ENCODE measurements at regions not wholly inside any gene's neighbourhood (a gene's known extent, or its start where the extent isn't known, plus 50 kb on each side); places are given as distances from the start of the nearest gene placed in this dataset.
"Not testable (repeated sequence)": the region's sequence is repeated elsewhere in the genome, so short reads cannot be mapped to it uniquely, and the experiment has no call there.

- DNase-seq (ENCODE audit: low read depth, low spot score): no peak
Observed at GRCh38 chr2:195537811-195538210, 119.2 kb upstream of the SLC39A10 start.

DNA sequence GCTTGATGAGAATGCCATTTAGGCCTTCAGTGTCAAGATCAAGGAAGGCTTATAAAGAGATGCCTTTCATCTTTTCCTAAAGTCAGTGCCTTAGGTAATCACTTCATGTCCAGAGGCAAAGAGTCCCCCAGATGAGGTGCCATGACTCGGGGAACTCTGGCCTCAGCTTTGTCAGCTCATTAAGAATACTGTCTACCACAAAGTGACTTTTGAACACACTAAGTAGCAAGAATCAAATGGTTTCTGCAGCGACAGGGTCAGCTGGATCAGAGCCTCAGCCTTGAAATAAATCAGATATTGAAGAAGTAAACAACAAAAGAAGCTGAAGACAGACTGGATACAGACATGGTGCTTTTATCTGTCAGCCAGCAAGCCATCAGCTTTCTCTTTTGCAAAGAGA is 120.1 kb upstream of the SLC39A10 start:
- DNase-seq (ENCODE audit: low read depth, low spot score): no peak

DNA sequence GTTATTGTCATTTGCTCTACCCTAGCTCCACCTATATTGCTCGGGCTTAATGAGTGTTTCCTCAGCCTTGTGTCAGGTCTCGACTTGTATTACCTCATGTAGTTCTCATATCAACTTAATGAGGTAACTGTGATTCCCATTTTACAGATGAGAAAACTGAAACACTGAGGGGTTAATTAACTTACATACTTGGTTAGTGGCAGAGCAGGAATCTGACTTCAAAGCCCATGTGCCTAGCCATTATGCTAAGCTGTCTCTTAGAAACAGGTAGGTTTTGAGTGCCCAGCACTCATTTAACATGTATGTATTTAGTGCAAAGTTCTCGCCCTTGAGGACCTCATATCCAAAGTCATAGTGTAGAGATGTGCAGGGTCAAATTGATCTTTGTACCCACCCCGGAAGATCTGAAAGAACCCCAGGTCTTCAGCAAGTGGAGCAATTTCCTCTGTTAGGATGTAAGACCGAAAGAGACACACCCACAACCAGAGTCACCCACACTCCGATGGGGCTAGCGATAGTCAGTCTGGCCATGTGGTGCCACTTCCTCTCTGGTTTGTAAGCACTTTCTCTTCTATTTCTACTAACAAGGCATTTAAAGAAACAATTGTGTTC is 121.0 kb upstream of the SLC39A10 start:
- peak; percentile 53 for DNase-seq (ENCODE audit: low read depth, low spot score)

DNA sequence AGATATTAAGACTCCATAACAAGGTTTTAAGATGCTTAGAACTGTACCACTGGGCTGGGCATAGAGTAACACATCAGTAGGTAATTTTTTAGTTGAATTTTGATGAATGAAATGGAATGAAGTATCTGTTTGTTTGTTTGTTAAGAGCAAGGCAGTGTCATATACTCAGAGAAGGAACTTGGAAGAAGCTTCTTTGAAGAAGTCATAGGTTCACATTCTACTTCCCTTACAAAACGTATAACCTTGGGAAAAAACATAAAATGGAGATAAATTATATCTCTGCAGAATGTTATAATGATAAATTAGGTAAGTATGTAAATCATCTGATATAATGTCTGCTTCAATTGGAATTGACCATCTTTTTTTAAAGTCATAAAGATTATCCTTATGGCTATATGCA is 122.1 kb upstream of the SLC39A10 start:
- no peak for DNase-seq (ENCODE audit: low read depth, low spot score)

- DNase-seq (ENCODE audit: low read depth, low spot score): peak; percentile 21
Observed at GRCh38 chr2:195533771-195534642, 123.0 kb upstream of the SLC39A10 start.

- DNase-seq (ENCODE audit: low read depth, low spot score): no peak
Observed at GRCh38 chr2:195532628-195533271, 124.3 kb upstream of the SLC39A10 start.

- DNase-seq (ENCODE audit: low read depth, low spot score): no peak
Observed at GRCh38 chr2:195532255-195532627, 124.8 kb upstream of the SLC39A10 start.

DNA sequence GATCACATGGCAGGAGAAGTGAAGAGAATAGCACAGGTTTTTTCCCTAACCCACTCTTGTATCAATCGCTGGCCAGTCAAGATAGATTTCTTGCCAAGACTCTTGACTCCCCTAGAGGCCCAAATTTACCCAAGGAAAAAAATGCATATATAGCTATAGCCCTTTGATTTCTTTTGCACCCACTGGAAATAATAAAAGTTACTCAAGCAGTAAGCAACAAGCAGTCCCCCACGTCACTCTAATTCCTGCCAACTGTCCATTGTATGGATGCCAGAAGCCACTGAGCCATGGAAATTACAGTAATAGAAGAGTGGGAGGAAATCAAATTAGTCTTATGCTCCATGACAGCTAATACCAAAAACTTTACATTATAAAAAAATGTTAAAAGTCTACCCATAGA is 125.3 kb upstream of the SLC39A10 start:
- DNase-seq (ENCODE audit: low read depth, low spot score): no peak

GRCh38 chr2:195523242-195523641 is 133.8 kb upstream of the SLC39A10 start:
- not testable (repeated sequence) for DNase-seq (ENCODE audit: low read depth, low spot score)

- no peak for DNase-seq (ENCODE audit: low read depth, low spot score)
Observed at GRCh38 chr2:195521589-195521988, 135.4 kb upstream of the SLC39A10 start.

- no peak for DNase-seq (ENCODE audit: low read depth, low spot score)
Observed at GRCh38 chr2:195520671-195521155, 136.3 kb upstream of the SLC39A10 start.

DNA sequence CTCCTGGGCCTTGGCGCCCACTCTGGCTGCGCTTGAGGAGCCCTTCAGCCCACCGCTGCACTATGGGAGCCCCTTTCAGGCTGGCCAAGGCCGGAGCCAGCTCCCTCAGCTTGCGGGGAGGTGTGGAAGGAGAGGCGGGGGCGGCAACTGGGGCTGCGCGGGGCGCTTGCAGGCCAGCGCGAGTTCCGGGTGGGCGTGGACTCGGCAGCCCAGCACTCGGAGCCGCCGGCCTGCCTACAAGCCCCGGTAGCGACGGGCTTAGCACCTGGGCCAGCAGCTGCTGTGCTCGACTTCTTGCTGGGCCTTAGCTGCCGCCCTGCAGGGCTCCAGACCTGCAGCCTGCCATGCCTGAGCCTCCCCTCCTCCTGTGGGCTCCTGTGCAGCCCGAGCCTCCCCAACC is 141.5 kb upstream of the SLC39A10 start:
- no peak for DNase-seq (ENCODE audit: low read depth, low spot score)

DNA sequence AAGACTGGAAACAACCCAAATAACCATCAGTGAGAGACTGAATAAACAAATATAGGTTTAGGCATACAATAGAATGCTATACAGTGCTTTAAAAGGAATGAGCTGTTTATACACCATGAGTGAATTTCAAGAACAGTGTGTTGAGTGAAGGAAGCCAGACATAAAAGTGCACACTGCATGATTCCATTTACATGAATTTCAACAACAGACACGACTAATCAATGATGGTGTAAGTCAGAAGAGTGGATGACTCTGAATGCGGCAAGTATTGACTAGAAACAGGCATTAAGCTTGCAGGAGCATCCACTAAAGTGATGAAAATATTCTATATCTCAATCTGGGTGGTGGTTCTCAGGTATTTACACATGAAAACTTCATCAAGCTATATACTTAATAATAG is 142.7 kb upstream of the SLC39A10 start:
- DNase-seq (ENCODE audit: low read depth, low spot score): no peak

DNA sequence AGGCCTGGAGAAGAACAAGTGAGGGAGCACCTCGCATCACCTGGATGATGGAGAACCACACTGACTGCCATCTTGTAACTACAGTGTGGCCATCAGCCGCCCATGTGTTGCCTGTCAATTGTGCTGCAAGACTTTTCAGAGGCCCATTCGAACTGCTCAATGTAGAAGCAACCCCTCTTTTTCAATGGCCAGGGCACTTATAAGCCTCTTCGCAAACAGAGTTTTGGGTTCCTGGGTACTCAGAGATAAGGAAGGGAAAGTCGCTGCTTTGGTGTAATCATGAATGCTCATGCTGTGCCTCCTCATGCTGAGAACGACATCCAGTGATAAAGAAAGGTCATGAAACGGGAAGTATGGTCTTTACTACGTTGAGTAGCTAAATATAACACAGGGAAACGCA is 143.9 kb upstream of the SLC39A10 start:
- no peak for DNase-seq (ENCODE audit: low read depth, low spot score)

DNA sequence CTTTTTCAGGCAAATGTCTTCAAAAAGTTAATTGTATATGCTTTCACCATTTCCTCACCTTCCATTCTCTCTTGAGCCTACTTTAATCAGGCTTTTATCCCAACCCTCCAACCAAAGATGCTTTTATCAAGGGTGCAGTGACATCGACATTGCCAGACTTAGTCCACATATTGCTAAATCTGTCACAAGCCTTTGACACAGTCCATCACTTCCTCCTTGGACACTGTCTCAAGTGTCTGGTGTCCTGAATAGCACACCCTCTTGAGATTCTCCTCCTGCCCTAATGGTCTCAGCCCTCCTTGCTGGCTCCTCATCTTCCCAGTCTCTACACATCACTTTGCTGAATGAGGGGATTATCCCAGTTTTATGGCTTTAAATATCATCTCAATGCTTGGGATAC is 147.5 kb upstream of the SLC39A10 start:
- no peak for DNase-seq (ENCODE audit: low read depth, low spot score)

DNA sequence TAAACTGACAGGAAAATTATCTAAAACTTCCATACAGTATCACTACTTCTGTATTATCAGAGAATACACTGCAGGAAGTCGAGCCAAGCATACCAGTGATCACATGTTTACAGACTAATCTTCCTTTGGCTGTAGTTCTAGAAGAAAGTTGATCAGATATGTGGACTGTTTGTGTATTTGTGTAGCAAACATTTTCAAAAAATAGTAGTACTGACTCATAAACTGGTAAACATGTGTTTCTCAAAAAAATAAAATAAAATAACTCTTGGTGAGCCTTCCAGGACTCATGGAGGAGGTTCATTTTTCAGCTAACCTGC is 148.9 kb upstream of the SLC39A10 start:
- no peak for DNase-seq (ENCODE audit: low read depth, low spot score)

DNA sequence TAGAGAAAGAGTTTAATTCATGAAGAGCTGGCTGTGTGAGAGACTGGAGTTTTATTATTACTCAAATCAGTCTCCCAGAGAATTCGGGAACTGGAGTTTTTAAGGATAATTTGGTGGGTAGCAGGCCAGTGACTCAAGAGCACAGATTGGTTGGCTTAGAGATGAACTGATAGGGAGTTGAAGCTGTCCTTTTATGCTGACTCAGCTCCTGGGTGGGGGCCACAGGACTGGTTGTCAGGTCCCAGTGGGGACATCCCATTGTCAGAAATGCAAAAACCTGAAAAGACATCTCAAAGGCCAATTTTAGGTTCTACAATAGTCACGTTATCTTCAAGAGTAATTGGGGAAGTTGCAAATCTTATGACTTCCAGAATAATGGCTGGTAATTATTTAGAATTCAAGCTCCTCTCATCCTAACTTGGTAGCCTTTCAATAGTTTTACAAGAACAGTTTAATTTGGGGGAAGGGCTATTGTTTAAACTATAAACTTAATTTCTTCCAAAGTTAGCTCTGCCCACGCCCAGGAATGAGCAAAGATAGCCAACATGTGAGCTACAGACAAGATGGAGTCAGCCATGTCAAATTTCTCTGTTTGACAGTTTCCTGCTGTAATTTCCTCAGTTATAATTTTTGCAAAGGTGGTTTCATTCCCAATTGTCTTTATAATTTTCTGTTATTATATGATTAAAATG is 149.4 kb upstream of the SLC39A10 start:
- DNase-seq (ENCODE audit: low read depth, low spot score): no peak

- DNase-seq (ENCODE audit: low read depth, low spot score): no peak
Observed at GRCh38 chr2:195505701-195506100, 151.3 kb upstream of the SLC39A10 start.

- DNase-seq (ENCODE audit: low read depth, low spot score): no peak
Observed at GRCh38 chr2:195503208-195503607, 153.8 kb upstream of the SLC39A10 start.

GRCh38 chr2:195501746-195502145 is 155.3 kb upstream of the SLC39A10 start:
- DNase-seq (ENCODE audit: low read depth, low spot score): no peak

DNA sequence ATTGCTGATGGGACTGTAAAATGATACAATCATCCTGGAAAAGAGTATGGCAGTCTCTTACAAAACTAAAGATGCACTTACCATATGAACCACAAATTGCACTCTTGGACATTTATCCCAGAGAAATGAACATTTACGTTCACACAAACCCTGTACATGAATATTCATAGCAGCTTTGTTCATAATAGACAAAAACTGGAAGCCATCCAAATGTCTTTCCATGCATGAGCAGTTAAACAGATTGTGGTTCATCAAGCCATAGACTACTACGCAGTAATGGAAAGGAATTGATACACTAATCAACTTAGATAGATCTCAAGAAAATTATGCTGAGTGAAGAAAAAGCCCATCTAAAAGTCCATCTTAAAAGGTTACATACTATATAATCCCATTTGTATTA is 156.1 kb upstream of the SLC39A10 start:
- DNase-seq (ENCODE audit: low read depth, low spot score): no peak

DNA sequence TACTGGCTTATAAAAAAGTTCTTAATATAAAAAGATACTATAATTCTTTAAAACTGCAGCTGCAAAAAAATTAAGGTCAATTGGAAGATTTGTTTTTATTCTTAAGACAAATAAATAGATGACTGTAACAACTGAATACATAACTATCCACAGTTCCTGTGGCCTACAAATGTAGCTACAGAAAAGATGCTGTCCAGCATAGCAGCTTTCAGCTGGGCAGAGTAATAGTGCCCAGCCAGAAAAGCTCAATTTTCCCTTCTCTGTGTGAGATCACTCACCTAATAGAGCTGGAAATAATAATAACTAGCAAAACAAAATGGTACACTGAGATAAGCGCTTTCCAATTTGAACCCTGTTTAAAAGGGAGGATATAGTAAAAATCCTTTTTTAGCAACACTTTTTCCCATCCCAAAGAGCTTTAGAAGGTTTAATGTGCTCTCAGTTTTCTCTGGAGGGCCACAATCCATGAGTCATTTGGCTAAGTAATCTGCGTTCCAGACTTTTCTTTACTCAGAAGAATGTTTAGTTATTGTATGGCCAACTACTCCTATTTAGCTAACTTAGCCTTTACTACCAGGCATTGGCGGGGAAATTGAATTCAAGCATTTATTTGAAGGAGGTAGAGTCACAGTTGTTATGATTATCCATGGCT is 158.1 kb upstream of the SLC39A10 start:
- no peak for DNase-seq (ENCODE audit: low read depth, low spot score)

Data from activated CD4-positive, CD25-positive, alpha-beta regulatory T cell treated with anti-CD3 and anti-CD28 coated beads, Interleukin-2, amount 50 U/mL, for 16 hours (primary cell).